GM12878 (cell line): ENCODE measurements at regions not wholly inside any gene's neighbourhood (a gene's known extent, or its start where the extent isn't known, plus 50 kb on each side); places are given as distances from the start of the nearest gene placed in this dataset.

Experiments used
- ATAC-seq: fragments of 200-7000 bp; cut with Tn5 transposase; 3 replicates; pipeline ENCODE4 v1.9.1; 2020; ENCODE audit warnings: mild to moderate bottlenecking, moderate library complexity
- BruUV-seq: library from RNA; stranded (reverse); fragments of 400-500 nt; replicated peaks from 2 replicates; lab custom pipeline; 2021; lab: Mats Ljungman, UMichigan
- CTCF ChIA-PET: fragments of 300-600 bp; sonication (Branson Sonifier 250); formaldehyde crosslinking; extraction: SDS; loops from one replicate; lab custom pipeline; 2021; ENCODE audit warnings: inconsistent platforms; lab: Yijun Ruan, JAX
- POLR2A ChIA-PET: fragments of 350-600 bp; formaldehyde crosslinking; extraction: SDS; loops from one replicate; lab custom pipeline; 2021; ENCODE audit warnings: inconsistent platforms; lab: Charles Lee
- RAD21 ChIA-PET: fragments of 300-600 bp; sonication (Branson Sonifier 250); formaldehyde crosslinking; loops from one replicate; lab custom pipeline; 2023; ENCODE audit warnings: antibody characterized with exemption; ENCODE audit not compliant: unreplicated experiment; lab: Charles Lee
- SMC1A ChIA-PET: fragments of 300-600 bp; sonication (Branson Sonifier 250); formaldehyde crosslinking; loops from one replicate; lab custom pipeline; 2023; ENCODE audit not compliant: unreplicated experiment, uncharacterized antibody; lab: Charles Lee
- DNase-seq: peaks from one replicate; pipeline ENCODE4 v3.0.0-alpha.2; 2011; ENCODE audit warnings: low read depth, low spot score
- FAIRE-seq: peaks from 3 replicates; lab custom pipeline; 2011; peaks lifted over from hg19 to GRCh38; lab: Jason Lieb, UNC
- H2AFZ ChIP-seq: 2 replicates; pipeline ENCODE4 v1.6.0; 2011; ENCODE audit warnings: low read depth, low read length, control low read depth; ENCODE audit not compliant: control insufficient read depth
- H3K27ac ChIP-seq: 2 replicates; pipeline ENCODE4 v1.5.1; 2011; ENCODE audit warnings: control low read depth; ENCODE audit not compliant: control insufficient read depth, insufficient read depth
- H3K27me3 ChIP-seq, 2 experiments: replicated peaks in 1 of 2; 2 replicates each; pipeline versions ENCODE4 v1.6.0 to v1.6.1; 2011; ENCODE audit warnings: low read length in 1 of 2; ENCODE audit not compliant: control insufficient read depth in 2 of 2, insufficient read depth in 2 of 2
- H3K36me3 ChIP-seq, 2 experiments: 2 replicates each; pipeline ENCODE4 v1.5.1; 2011; ENCODE audit warnings: low read length in 1 of 2; ENCODE audit not compliant: control insufficient read depth in 2 of 2, insufficient read depth in 2 of 2
- H3K4me1 ChIP-seq: 2 replicates; pipeline ENCODE4 v1.6.1; 2011; ENCODE audit warnings: mild to moderate bottlenecking, low read length, moderate library complexity, mixed read lengths; ENCODE audit not compliant: control insufficient read depth, insufficient read depth
- H3K4me2 ChIP-seq: 2 replicates; pipeline ENCODE4 v1.6.0; 2011; ENCODE audit warnings: control low read depth; ENCODE audit not compliant: control insufficient read depth, insufficient read depth
- H3K4me3 ChIP-seq: fragments of 200-600 bp; sonication (generic); 2 replicates; pipeline ENCODE4 v1.5.1; 2016
- H3K79me2 ChIP-seq: 2 replicates; pipeline ENCODE4 v1.6.0; 2011; ENCODE audit warnings: low read length; ENCODE audit not compliant: control insufficient read depth, insufficient read depth
- H3K9ac ChIP-seq: 2 replicates; pipeline ENCODE4 v1.8.0; 2011; ENCODE audit warnings: low read length, control low read depth, mixed read lengths; ENCODE audit not compliant: control insufficient read depth, insufficient read depth
- H3K9me3 ChIP-seq: replicated peaks from 3 replicates; pipeline ENCODE4 v1.5.1; 2011; ENCODE audit warnings: mild to moderate bottlenecking, low read length; ENCODE audit not compliant: control insufficient read depth, insufficient read depth
- H4K20me1 ChIP-seq: 2 replicates; pipeline ENCODE4 v1.6.0; 2011; ENCODE audit not compliant: control insufficient read depth, insufficient read depth
- CHD4 ChIP-seq: fragments of 200-600 bp; sonication (generic); IDR thresholded peaks from 2 replicates; pipeline ENCODE4 v1.6.1; 2016; ENCODE audit warnings: mild to moderate bottlenecking
- ETV6 ChIP-seq, 2 experiments: fragments of 450-650 bp in 1 of 2; IDR thresholded peaks in 1 of 2; conservative IDR thresholded peaks in 1 of 2; 2 replicates each; pipeline ENCODE4 v1.6.1; 2014; ENCODE audit warnings: antibody characterized with exemption in 1 of 2, borderline replicate concordance in 1 of 2, low read depth in 1 of 2, mild to moderate bottlenecking in 1 of 2, moderate library complexity in 1 of 2
- GABPA ChIP-seq: IDR thresholded peaks from 2 replicates; pipeline ENCODE4 v1.6.1; 2014; ENCODE audit warnings: antibody characterized with exemption, low read depth, mild to moderate bottlenecking, inconsistent platforms
- MYB ChIP-seq: fragments of 150-350 bp; IDR thresholded peaks from 2 replicates; pipeline ENCODE4 v1.6.1; 2014; ENCODE audit warnings: mild to moderate bottlenecking, low read depth, low read length, borderline replicate concordance
- SKIL ChIP-seq: fragments of 450-650 bp; IDR thresholded peaks from 2 replicates; pipeline ENCODE4 v1.6.1; 2017; ENCODE audit warnings: mild to moderate bottlenecking, low read depth, inconsistent platforms; ENCODE audit not compliant: poor library complexity, severe bottlenecking
- TCF7 ChIP-seq: IDR thresholded peaks from 2 replicates; pipeline ENCODE4 v1.6.1; 2014; ENCODE audit warnings: antibody characterized with exemption, borderline replicate concordance
- YY1 ChIP-seq: IDR thresholded peaks from 2 replicates; pipeline ENCODE4 v1.6.1; 2011; ENCODE audit warnings: low read depth, mild to moderate bottlenecking, low read length
- ZSCAN29 ChIP-seq: fragments of 450-650 bp; IDR thresholded peaks from 2 replicates; pipeline ENCODE4 v1.6.1; 2017; ENCODE audit warnings: mild to moderate bottlenecking, moderate library complexity
- WGBS: methylation state at CpG from one replicate; pipeline ENCODE4 v1.1.6; 2016; ENCODE audit warnings: low lambda C conversion rate; ENCODE audit not compliant: insufficient replicate concordance, insufficient coverage; ENCODE audit errors: missing lambda C conversion rate; 5-methylcytosine and 5-hydroxymethylcytosine counted together
- in situ Hi-C: fragments of 300-500 bp; cut with MboI; formaldehyde crosslinking; loops from 9 replicates; pipeline ENCODE4 v1.14.3; 2018; ENCODE audit warnings: mixed read lengths
- intact Hi-C: fragments of 100-400 bp; cut with micrococcal nuclease; formaldehyde crosslinking; loops from one replicate; pipeline ENCODE4 v1.14.2; 2022; ENCODE audit not compliant: unreplicated experiment
- TF ChIP-seq, protein P1 (sequence below): fragments of 150-350 bp; IDR thresholded peaks from 2 replicates; pipeline ENCODE4 v1.6.1; 2014; ENCODE audit warnings: mild to moderate bottlenecking, low read depth, low read length
- TF ChIP-seq, protein P2 (sequence below): IDR thresholded peaks from 2 replicates; pipeline ENCODE4 v1.6.1; 2011; ENCODE audit warnings: borderline replicate concordance, low read depth, mild to moderate bottlenecking, moderate library complexity, mixed read lengths, low read length; ENCODE audit not compliant: insufficient read depth; ENCODE audit errors: extremely low read length

DNA sequence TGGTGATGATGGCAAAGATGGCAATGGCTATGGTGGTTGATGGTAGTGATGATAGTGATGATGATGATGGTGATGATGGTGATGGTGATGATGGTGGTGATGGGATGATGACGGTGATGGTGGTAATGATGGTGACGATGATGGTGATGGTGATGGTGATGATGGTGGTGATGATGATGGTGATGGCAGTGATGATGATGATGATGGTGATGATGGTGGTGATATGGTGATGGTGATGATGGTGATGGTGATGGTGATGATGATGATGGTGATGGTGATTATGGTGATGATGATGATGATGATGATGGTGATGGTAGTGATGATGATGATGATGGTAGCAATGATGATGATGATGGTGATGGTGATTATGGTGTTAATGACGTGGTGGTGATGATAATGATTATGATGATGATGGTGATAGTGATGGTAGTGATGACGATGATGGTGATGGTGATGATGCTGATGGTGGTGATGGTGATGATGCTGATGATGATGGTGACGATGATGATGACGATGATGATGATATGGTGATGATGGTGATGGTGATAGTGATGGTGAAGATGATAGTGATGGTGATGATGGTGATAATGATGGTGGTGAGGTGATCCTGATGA, 232.1 kb downstream of the BRD1 start:
- no peak overlapping the region for H3K4me3 ChIP-seq
- H3K4me1 ChIP-seq = no peaks in the 10 kb centered on the region
- RAD21 ChIA-PET = no interaction called here
- BruUV-seq = no TSS peak
- H3K9me3 ChIP-seq = no peaks in the 10 kb centered on the region; the same call in 2 of the 3 replicates
- no peak overlapping the region for H2AFZ ChIP-seq
- intact Hi-C loops = no loop called here
- H3K27ac ChIP-seq = no peak overlapping the region
- SMC1A ChIA-PET = no interaction called here
- in situ Hi-C loops = no loop called here
- TF ChIP-seq ETV6 (conservative IDR thresholded peaks at IDR 0.05 in 1 of 2, IDR thresholded peaks at IDR 0.05 in 1 of 2; ENCODE audit: borderline replicate concordance in 1 of 2, low read depth in 1 of 2) (no peak), MYB (no peak), SKIL (no peak), CHD4 (no peak), GABPA (no peak), TCF7 (no peak), YY1 (no peak), ZSCAN29 (no peak)
- TF ChIP-seq, protein P1, sequence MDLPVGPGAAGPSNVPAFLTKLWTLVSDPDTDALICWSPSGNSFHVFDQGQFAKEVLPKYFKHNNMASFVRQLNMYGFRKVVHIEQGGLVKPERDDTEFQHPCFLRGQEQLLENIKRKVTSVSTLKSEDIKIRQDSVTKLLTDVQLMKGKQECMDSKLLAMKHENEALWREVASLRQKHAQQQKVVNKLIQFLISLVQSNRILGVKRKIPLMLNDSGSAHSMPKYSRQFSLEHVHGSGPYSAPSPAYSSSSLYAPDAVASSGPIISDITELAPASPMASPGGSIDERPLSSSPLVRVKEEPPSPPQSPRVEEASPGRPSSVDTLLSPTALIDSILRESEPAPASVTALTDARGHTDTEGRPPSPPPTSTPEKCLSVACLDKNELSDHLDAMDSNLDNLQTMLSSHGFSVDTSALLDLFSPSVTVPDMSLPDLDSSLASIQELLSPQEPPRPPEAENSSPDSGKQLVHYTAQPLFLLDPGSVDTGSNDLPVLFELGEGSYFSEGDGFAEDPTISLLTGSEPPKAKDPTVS = no peak
- TF ChIP-seq, protein P2, sequence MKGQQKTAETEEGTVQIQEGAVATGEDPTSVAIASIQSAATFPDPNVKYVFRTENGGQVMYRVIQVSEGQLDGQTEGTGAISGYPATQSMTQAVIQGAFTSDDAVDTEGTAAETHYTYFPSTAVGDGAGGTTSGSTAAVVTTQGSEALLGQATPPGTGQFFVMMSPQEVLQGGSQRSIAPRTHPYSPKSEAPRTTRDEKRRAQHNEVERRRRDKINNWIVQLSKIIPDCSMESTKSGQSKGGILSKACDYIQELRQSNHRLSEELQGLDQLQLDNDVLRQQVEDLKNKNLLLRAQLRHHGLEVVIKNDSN = no peak
- CTCF ChIA-PET = no interaction called here
- H3K79me2 ChIP-seq = no peaks in the 10 kb centered on the region
- no peak for DNase-seq
- no peak overlapping the region for H3K9ac ChIP-seq
- POLR2A ChIA-PET = no interaction called here
- ATAC-seq = no peak
- no peaks in the 10 kb centered on the region for H3K27me3 ChIP-seq
- H3K4me2 ChIP-seq = no peak overlapping the region
- no peak for FAIRE-seq
- H4K20me1 ChIP-seq = no peaks in the 10 kb centered on the region
- WGBS = 77% methylated on average over 6 of the region's 6 CpGs
- H3K36me3 ChIP-seq = peaks cover 2 to 3% of the 10 kb centered on the region in 2 experiments; a peak in 2 of 4 replicates
